HG03159 (cell line): ENCODE measurements at regions not wholly inside any gene's neighbourhood (a gene's known extent, or its start where the extent isn't known, plus 50 kb on each side); places are given as distances from the start of the nearest gene placed in this dataset.
"Not testable (repeated sequence)": the region's sequence is repeated elsewhere in the genome, so short reads cannot be mapped to it uniquely, and the experiment has no call there.

Experiments used
- ATAC-seq: cut with Tn5 transposase; IDR thresholded peaks from one replicate; pipeline ENCODE4 v1.9.1; 2021; ENCODE audit warnings: mild to moderate bottlenecking, moderate library complexity; ENCODE audit not compliant: unreplicated experiment

DNA sequence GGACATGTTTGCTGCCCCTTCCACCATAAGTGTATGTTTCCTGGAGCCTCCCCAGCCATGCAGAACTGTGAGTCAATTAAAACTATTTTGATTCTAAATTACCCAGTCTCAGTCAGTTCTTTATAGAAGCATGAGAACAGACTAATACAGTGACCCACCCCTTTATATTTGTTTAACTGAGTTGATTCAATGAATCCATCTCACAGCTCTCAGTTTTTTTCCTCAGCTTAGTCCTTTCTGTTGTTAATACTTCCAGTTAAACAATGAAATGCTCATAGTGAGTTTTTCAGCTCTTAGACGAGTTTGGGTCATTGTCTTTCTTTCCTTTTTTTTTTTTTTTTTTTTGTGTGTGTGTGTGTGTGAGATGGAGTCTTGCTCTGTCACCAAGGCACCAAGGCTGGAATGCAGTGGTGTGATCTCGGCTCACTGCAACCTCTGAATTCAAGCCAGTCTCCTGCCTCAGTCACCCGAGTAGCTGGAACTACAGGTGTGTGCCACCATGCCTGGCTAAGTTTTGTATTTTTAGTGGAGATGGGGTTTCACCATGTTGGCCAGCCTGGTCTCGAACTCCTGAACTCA, 627.4 kb downstream of the SPATA31A7 start:
- not testable (repeated sequence) for ATAC-seq

DNA sequence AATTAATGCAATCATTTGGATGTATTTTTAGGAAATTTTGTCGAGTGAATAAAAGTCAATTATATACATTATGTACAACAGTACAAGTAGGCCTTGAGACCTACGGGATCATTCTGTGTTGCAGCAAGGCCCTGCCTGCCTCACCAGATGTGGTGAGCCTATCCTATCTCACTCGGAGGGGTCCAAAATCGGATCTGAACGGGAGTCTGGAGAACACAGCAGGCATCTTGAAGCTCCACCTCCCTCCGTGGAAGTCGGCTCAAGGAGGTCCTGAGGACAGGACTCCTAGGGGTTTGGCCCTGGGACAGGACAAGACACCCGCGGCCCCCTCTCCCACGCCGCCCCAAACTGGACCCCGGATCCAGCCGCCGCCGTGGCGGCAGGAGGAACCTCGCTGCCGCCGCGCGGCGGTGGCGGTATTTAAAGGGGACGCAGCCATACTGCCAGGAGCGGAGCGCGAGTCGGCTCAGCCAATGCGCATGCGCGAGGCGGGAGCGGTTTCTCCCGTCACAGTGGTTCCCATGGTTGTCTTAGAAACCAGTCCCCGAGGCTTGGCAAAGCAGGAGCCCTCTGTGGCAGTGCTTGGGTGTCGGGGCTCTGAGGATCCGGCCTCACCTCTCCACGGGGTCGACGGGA, 663.9 kb downstream of the SPATA31A7 start:
- peak; percentile 76 for ATAC-seq

DNA sequence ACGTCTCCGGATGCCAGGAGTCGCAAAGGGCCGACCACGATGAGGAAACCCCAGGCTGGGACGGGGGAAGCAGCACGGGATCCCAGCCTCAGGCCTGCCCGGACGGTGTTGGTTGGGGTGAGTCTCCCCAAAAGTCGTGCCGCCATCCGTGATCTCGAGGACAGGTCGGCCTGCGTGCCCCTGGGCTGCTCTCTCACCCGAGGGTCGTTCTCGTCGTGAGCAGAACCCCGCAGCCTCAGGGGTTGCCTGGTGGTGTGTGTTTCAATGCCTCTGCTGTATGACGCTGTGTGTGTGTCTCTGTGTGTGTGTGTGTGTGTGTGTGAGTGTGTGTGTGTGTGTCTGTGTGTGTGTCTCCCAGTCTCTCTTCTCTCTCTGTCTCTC, 664.4 kb downstream of the SPATA31A7 start:
- not testable (repeated sequence) for ATAC-seq

DNA sequence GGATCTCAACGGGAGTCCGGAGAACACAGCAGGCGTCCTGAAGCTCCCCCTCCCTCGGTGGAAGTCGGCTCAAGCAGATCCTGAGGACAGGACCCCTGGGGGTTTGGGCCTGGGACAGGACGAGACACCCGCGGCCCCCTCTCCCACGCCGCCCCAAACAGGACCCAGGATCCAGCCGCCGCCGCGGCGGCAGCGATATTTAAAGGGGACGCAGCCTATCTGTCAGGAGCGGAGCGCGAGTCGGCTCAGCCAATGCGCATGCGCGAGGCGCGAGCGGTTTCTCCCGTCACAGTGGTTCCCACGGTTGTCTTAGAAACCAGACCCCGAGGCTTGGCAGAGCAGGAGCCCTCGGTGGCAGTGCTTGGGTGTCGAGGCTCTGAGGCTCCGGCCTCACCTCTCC, 666.4 kb downstream of the SPATA31A7 start:
- ATAC-seq = peak; percentile 67

DNA sequence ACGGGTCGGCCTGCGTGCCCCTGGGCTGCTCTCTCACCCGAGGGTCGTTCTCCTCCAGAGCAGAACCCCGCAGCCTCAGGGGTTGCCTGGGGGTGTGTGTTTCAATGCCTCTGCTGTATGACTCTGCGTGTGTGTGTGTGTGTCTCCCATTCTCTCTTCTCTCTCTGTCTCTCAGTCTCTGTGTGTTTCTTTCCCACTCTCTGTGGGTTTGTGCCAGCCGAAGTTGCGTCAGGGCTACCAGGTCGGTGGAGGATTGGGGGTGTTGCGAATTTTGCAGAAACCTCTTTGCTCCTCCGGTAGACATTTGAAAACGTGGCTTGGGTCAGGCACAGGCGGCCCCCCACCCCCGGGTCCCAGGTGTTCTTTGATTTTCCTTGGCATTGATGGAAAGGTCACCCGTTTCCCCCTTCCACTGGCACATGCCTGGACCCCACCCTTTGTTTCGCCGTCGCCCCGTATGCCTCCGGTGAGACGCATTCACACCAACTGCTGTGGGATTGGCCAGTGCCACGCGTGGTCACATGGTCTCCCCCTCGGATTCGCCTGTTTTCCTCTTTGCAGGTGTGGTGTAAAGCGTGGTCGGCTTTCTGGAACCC, 667.1 kb downstream of the SPATA31A7 start:
- ATAC-seq = not testable (repeated sequence)

DNA sequence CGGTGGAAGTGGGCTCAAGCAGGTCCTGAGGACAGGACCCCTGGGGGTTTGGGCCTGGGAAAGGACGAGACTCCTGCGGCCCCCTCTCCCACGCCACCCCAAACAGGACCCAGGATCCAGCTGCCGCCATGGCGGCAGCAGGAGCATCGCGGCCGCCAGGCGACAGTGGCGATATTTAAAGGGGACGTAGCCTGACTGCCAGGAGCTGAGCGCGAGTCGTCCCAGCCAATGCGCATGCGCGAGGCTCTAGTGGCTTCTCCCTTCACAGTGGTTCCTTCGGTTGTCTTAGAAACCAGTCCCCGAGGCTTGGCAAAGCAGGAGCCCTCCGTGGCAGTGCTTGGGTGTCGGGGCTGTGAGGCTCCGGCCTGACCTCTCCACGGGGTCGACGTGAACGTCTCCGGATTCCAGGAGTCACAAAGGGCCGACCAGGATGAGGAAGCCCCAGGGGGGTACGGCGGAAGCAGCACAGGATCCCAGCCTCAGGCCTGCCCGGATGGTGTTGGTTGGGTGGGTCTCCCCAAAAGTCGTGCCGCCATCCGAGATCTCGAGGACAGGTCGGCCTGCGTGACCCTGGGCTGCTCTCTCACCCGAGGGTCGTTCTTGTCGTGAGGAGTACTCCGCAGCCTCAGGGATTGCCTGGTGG, 668.0 kb downstream of the SPATA31A7 start:
- peak; percentile 73 for ATAC-seq

DNA sequence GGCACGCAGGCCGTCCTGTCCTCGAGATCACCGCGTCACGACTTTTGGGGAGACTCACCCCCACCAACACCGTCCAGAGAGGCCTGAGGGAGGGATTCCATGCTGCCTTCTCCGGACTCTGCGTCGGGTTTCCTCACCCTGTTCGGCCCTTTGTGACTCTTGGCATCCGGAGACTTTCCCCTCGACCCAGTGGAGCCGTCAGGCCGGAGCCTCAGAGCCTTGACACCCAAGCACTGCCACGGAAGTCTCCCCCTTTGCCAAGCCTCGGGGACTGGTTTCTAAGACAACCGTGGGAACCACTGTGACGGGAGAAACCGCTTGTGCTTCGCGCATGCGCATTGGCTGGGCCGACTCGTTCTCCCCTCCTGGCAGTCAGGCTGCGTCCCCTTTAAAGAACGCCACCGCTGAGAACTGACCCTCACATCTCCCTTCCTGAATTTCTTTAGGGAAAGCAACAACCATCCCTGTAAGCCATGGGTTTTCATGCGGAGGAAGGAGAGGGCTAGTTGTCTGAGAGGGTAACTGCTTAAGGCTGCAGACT, 672.7 kb downstream of the SPATA31A7 start:
- not testable (repeated sequence) for ATAC-seq

DNA sequence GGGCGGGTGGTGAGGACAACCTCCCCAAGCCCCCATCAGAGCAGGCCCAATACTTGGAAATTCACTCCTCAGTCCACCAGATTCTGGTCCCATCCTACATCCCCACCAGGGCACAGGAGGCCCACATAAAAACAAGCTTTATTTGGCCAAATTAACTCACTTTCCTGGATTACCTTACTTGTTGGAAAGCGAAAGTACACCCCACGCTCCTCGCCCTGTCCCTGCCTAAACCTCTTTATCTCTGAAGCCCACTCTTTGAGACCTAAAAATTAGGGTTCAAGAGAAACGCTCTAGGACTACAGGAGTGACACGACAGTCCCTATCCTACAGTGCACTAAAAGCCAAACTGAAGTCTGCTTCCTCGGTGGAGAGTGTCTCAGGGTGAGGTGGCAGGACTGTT, 674.6 kb downstream of the SPATA31A7 start:
- not testable (repeated sequence) for ATAC-seq

DNA sequence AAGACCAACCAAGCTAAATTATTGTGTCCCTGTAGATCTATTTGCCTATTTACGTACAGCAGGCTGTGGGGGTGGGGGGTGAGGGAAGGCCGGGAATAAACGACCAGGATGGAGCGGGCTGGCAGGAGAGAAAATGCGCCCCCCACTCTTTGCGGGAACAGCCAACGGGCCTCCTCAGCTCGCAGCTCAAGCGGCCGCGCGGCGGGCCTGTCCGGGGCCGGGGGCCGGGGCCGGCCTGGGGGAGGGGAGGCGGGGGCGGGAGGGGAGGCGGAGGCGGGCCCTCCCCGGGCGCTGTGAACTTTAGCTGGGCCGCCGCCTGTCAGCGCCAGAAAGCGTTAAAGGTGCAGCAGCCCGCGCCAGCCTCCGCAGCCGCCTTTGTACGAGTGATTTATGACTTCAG, 679.1 kb downstream of the SPATA31A7 start:
- ATAC-seq = not testable (repeated sequence)

DNA sequence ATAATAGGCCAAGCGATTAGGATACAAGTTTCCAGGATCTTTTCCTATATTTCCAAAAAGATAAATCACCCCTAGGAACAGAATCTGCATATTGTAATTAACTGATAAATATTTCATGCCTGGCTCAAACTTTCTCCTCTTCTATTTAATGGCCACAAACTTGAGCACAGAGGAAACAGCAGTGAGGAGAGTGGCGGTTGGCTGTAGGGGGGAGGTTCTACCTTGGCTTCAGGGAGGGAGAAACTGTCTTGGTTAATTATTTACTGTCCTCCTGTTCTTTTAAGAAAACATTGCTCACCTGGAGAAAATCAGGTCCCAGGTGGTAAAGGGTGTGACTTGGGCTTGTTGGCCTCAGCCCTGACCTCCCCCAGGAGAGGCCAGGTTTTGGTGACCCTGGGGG, 682.5 kb downstream of the SPATA31A7 start:
- ATAC-seq = not testable (repeated sequence)
